Transverse colon (tissue), 4 donors: ENCODE measurements at regions not wholly inside any gene's neighbourhood (a gene's known extent, or its start where the extent isn't known, plus 50 kb on each side); places are given as distances from the start of the nearest gene placed in this dataset.
"Not testable (repeated sequence)": the region's sequence is repeated elsewhere in the genome, so short reads cannot be mapped to it uniquely, and the experiment has no call there.

Experiments used
- DNase-seq: peaks from one replicate; pipeline ENCODE4 v3.0.0-alpha.2; 2019
- H3K27ac ChIP-seq, 4 donors: fragments of 200-600 bp; sonication (generic); 2 replicates each; pipeline ENCODE4 v1.5.1; 2016 to 2018; ENCODE audit warnings: inconsistent platforms in 4 of 4
- H3K27me3 ChIP-seq: fragments of 200-600 bp; sonication (generic); 2 replicates; pipeline ENCODE4 v1.5.1; 2017; ENCODE audit warnings: inconsistent platforms
- H3K36me3 ChIP-seq, 4 donors: fragments of 200-600 bp; sonication (generic); 2 replicates each; pipeline ENCODE4 v1.5.1; 2017 to 2019; ENCODE audit warnings: inconsistent platforms in 4 of 4
- H3K4me1 ChIP-seq, 4 donors: fragments of 200-600 bp; sonication (generic); 2 replicates each; pipeline ENCODE4 v1.5.1; 2017 to 2020; ENCODE audit warnings: inconsistent platforms in 4 of 4
- H3K4me3 ChIP-seq, 4 donors: fragments of 200-600 bp; sonication (generic); 1 replicate in 1 of 4; 2 replicates in 3 of 4; pipeline versions ENCODE4 v1.5.1 to v1.6.1; 2017 to 2019; ENCODE audit warnings: inconsistent platforms in 4 of 4
- H3K9me3 ChIP-seq, 2 donors: fragments of 200-600 bp; sonication (generic); 2 replicates each; pipeline ENCODE4 v1.5.1; 2017 to 2019; ENCODE audit warnings: inconsistent platforms in 2 of 2
- CTCF ChIP-seq, 5 experiments: fragments of 200-600 bp in 3 of 5; fragments of 450-650 bp in 2 of 5; sonication (generic) in 3 of 5; IDR thresholded peaks; 1 replicate in 2 of 5; 2 replicates in 3 of 5; pipeline ENCODE4 v1.5.1; 2016 to 2017; ENCODE audit warnings: antibody characterized with exemption in 5 of 5, inconsistent platforms in 3 of 5, mild to moderate bottlenecking in 2 of 5, moderate library complexity in 1 of 5
- EP300 ChIP-seq: sonication (generic); formaldehyde crosslinking; IDR thresholded peaks from one replicate; pipeline ENCODE4 v1.6.1; 2017; ENCODE audit warnings: antibody characterized with exemption, low read depth
- POLR2A ChIP-seq: fragments of 450-650 bp; IDR thresholded peaks from one replicate; pipeline ENCODE4 v1.6.1; 2016; ENCODE audit warnings: antibody characterized with exemption, mild to moderate bottlenecking, moderate library complexity
- POLR2AphosphoS5 ChIP-seq, 3 donors: sonication (generic); formaldehyde crosslinking; IDR thresholded peaks; one replicate each; pipeline ENCODE4 v1.6.1; 2016; ENCODE audit warnings: antibody characterized with exemption in 3 of 3
- WGBS, 2 donors: methylation state at CpG; one replicate each; pipeline ENCODE4 v1.1.5; 2018; ENCODE audit warnings: low coverage in 1 of 2; 5-methylcytosine and 5-hydroxymethylcytosine counted together
- in situ Hi-C, 4 donors: fragments of 200-750 bp; cut with MboI; loops; one replicate each; pipeline versions ENCODE4 v1.15.0 to v1.15.1; 2017; ENCODE audit warnings: low sequenced_read_pairs in 3 of 4, low pct_ligation_motif_present in 1 of 4, low pct_unique_long_range_greater_than_20kb in 1 of 4
- intact Hi-C: fragments of 100-400 bp; cut with DNase I; formaldehyde crosslinking; loops from one replicate; pipeline ENCODE4 v1.15.1; 2023; ENCODE audit warnings: low total_unique reads

- intact Hi-C loops (no loop called here), in situ Hi-C loops (no loop called here)
- Histone ChIP-seq H3K27ac (no peak overlapping the region), H3K4me1 (no peaks in the 10 kb centered on the region), H3K27me3 (peaks cover 6% of the 10 kb centered on the region), H3K9me3 (no peaks in the 10 kb centered on the region), H3K36me3 (no peaks in the 10 kb centered on the region), H3K4me3 (no peak overlapping the region)
- TF ChIP-seq POLR2AphosphoS5 (IDR thresholded peaks at IDR 0.05) = no peak
- no peak for TF ChIP-seq CTCF (IDR thresholded peaks at IDR 0.05)
- TF ChIP-seq POLR2A = no peak
- no peak for TF ChIP-seq EP300
- WGBS, 2 donors = 34 to 92% methylated on average over 4 to 14 of the region's 14 CpGs
- no peak for DNase-seq
Measured at GRCh38 chr12:131245564-131246355, 292.1 kb downstream of the ADGRD1 start.

DNA sequence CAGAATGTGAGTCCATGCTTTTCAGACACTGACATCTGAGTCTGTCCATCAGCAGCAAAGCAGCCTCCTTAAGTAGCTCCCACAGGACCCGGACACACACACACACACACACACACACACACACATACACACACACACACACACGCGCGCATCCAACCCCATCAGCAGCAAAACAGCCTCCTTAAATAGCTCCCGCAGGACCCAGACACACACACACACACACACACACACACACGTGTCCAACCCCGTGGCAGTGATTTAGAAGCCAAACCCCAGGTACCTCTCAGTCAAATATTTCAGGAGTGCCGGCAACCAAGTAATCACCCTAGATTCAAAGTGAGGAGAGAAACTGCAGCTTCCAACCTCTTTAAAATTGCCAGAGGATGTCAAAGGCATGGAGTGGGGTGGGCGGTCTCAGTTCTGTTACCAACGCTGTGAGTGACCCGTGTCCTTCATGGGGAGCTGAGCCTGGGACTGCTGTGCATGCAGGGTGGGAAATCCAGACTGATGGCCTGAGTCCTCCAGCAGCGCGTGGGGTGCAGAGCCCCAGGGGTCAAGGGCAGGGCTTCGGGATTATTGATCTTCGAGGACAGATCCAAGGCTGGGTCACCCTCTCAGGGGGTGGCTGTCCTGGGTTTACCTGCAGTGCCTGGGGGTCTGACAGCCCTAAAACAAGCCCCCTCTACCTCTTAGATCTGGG lies 293.5 kb downstream of the ADGRD1 start:
- H3K4me3 ChIP-seq, intact Hi-C loops, DNase-seq, H3K27ac ChIP-seq, H3K36me3 ChIP-seq, H3K4me1 ChIP-seq, in situ Hi-C loops, H3K27me3 ChIP-seq, H3K9me3 ChIP-seq: not testable (repeated sequence)
- 46 to 57% methylated on average over 6 to 15 of the region's 15 CpGs for WGBS, 2 donors

DNA sequence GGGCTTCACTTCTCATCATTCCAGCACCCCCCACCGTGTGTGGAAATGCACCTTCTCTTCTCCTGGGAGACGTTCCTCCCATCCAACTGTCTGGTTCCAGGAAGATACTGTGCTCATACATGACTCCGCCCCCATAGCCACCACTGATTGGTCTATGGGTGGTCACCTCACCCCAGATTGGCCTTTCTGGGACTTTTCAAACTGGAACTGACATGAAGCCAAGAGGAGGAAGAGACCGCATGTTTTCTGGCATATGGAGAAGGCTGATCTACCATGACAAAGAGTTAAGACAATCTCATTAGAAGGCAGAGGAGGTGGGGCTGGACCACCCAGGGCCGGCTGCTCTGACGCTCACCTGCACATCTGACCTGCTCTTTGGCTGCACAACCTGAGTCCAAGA lies 294.2 kb downstream of the ADGRD1 start:
- H3K36me3 ChIP-seq, intact Hi-C loops, in situ Hi-C loops, H3K9me3 ChIP-seq, H3K27ac ChIP-seq, H3K4me3 ChIP-seq, H3K4me1 ChIP-seq, DNase-seq, H3K27me3 ChIP-seq: not testable (repeated sequence)
- 74% methylated on average over 6 of the region's 6 CpGs; no CpG with 5 or more reads in 1 of the 2 donors for WGBS, 2 donors

- 58 to 66% methylated on average over 3 to 4 of the region's 4 CpGs for WGBS, 2 donors
- intact Hi-C loops = no loop called here
- DNase-seq = no peak
Measured at GRCh38 chr12:131249246-131250027, 295.7 kb downstream of the ADGRD1 start.

More at GRCh38 chr12:131249246-131250027, 295.7 kb downstream of the ADGRD1 start:
- in situ Hi-C loops = no loop called here
- H3K36me3 ChIP-seq = no peaks in the 10 kb centered on the region
- H3K27ac ChIP-seq = no peak overlapping the region
- peaks cover 6% of the 10 kb centered on the region for H3K27me3 ChIP-seq
- H3K4me1 ChIP-seq = no peaks in the 10 kb centered on the region
- H3K4me3 ChIP-seq = no peak overlapping the region
- H3K9me3 ChIP-seq = no peaks in the 10 kb centered on the region
- TF ChIP-seq POLR2A (no peak), EP300 (no peak), POLR2AphosphoS5 (IDR thresholded peaks at IDR 0.05) (no peak), CTCF (IDR thresholded peaks at IDR 0.05) (no peak)
